SU-DHL-6 (cell line): ENCODE measurements at regions not wholly inside any gene's neighbourhood (a gene's known extent, or its start where the extent isn't known, plus 50 kb on each side); places are given as distances from the start of the nearest gene placed in this dataset.

Experiments used
- H2AFZ ChIP-seq: fragments of 200-600 bp; sonication (generic); 2 replicates; pipeline ENCODE4 v1.6.1; 2014; ENCODE audit warnings: low read depth, mild to moderate bottlenecking, moderate library complexity, mixed read lengths, antibody characterized with exemption, low read length; ENCODE audit not compliant: severe bottlenecking
- H3F3A ChIP-seq: fragments of 200-600 bp; shearing (Covaris generic); 2 replicates; pipeline ENCODE4 v1.6.0; 2016; ENCODE audit warnings: antibody characterized with exemption, mild to moderate bottlenecking; ENCODE audit not compliant: insufficient read depth
- H3K27ac ChIP-seq: fragments of 200-600 bp; sonication (generic); 2 replicates; pipeline ENCODE4 v1.5.1; 2016; ENCODE audit warnings: low read depth, mild to moderate bottlenecking, low read length, moderate library complexity, mixed read lengths
- H3K27me3 ChIP-seq: fragments of 200-600 bp; sonication (generic), shearing (Covaris generic); 2 replicates; pipeline ENCODE4 v1.6.0; 2014; ENCODE audit warnings: mild to moderate bottlenecking, low read length
- H3K36me3 ChIP-seq: fragments of 200-600 bp; sonication (generic); 2 replicates; pipeline ENCODE4 v1.6.1; 2014; ENCODE audit warnings: mild to moderate bottlenecking, low read length, mixed read lengths
- H3K4me2 ChIP-seq: fragments of 300-600, 200-600 bp; shearing (Covaris generic), sonication (generic); 2 replicates; pipeline ENCODE4 v1.6.0; 2014; ENCODE audit warnings: low read length, low read depth, mild to moderate bottlenecking; ENCODE audit not compliant: poor library complexity, severe bottlenecking
- H3K4me3 ChIP-seq: fragments of 200-600 bp; sonication (generic); 2 replicates; pipeline ENCODE4 v1.5.1; 2014; ENCODE audit warnings: antibody characterized with exemption, low read length, mild to moderate bottlenecking, mixed read lengths; ENCODE audit not compliant: insufficient read depth, poor library complexity, severe bottlenecking
- H3K79me2 ChIP-seq: fragments of 200-600 bp; sonication (generic); 2 replicates; pipeline ENCODE4 v1.6.1; 2014; ENCODE audit warnings: mild to moderate bottlenecking, low read length, moderate library complexity; ENCODE audit not compliant: insufficient read depth
- H3K9ac ChIP-seq: fragments of 200-600 bp; sonication (generic); 2 replicates; pipeline ENCODE4 v1.7.0; 2014; ENCODE audit warnings: mild to moderate bottlenecking, low read length
- H3K9me2 ChIP-seq: fragments of 200-600 bp; sonication (generic); replicated peaks from 2 replicates; pipeline ENCODE4 v1.6.1; 2014; ENCODE audit warnings: low read length; ENCODE audit not compliant: insufficient read depth
- H3K9me3 ChIP-seq: fragments of 200-600 bp; sonication (generic); 2 replicates; pipeline ENCODE4 v1.6.1; 2014; ENCODE audit warnings: low read length, mixed read lengths; ENCODE audit not compliant: insufficient read depth
- H4K20me1 ChIP-seq: fragments of 200-600 bp; sonication (generic); 2 replicates; pipeline ENCODE4 v1.6.1; 2014; ENCODE audit warnings: low read depth, mild to moderate bottlenecking, antibody characterized with exemption, low read length, moderate library complexity, mixed read lengths
- CTCF ChIP-seq: fragments of 200-600 bp; sonication (generic); IDR thresholded peaks from one replicate; pipeline ENCODE4 v1.5.1; 2017; ENCODE audit warnings: antibody characterized with exemption, mild to moderate bottlenecking, low read length, moderate library complexity; ENCODE audit not compliant: insufficient read depth, poor library complexity, severe bottlenecking
- EZH2phosphoT487 ChIP-seq: fragments of 200-600 bp; sonication (generic), shearing (Covaris generic); conservative IDR thresholded peaks from 2 replicates; pipeline ENCODE4 v1.6.1; 2018; ENCODE audit warnings: mild to moderate bottlenecking, antibody characterized with exemption, low read length, moderate library complexity, mixed read lengths

- H3K36me3 ChIP-seq: no peaks in the 10 kb centered on the region
- no peak for TF ChIP-seq EZH2phosphoT487
- no peak for TF ChIP-seq CTCF
- H3F3A ChIP-seq: no peaks in the 10 kb centered on the region
- H3K9ac ChIP-seq: no peak overlapping the region
- no peak overlapping the region for H3K4me3 ChIP-seq
- no peaks in the 10 kb centered on the region for H3K79me2 ChIP-seq
- no peak overlapping the region for H2AFZ ChIP-seq
- H4K20me1 ChIP-seq: no peaks in the 10 kb centered on the region
- no peaks in the 10 kb centered on the region for H3K9me3 ChIP-seq
- no peak overlapping the region for H3K4me2 ChIP-seq
- no peaks in the 10 kb centered on the region for H3K9me2 ChIP-seq
- no peak overlapping the region for H3K27ac ChIP-seq
- H3K27me3 ChIP-seq: no peaks in the 10 kb centered on the region
Observed at GRCh38 chr3:14335774-14336748, 66.3 kb upstream of the SLC6A6 start.

- H3K79me2 ChIP-seq: no peaks in the 10 kb centered on the region
- no peaks in the 10 kb centered on the region for H3F3A ChIP-seq
- no peak overlapping the region for H3K9ac ChIP-seq
- no peak overlapping the region for H3K27ac ChIP-seq
- no peaks in the 10 kb centered on the region for H3K9me3 ChIP-seq
- H3K36me3 ChIP-seq: no peaks in the 10 kb centered on the region
- no peak overlapping the region for H3K4me2 ChIP-seq
- no peaks in the 10 kb centered on the region for H4K20me1 ChIP-seq
- no peak overlapping the region for H2AFZ ChIP-seq
- TF ChIP-seq CTCF (no peak), EZH2phosphoT487 (no peak)
- H3K4me3 ChIP-seq: no peak overlapping the region
- no peaks in the 10 kb centered on the region for H3K9me2 ChIP-seq
- H3K27me3 ChIP-seq: no peaks in the 10 kb centered on the region
Observed at GRCh38 chr3:14336749-14337598, 65.4 kb upstream of the SLC6A6 start.

GRCh38 chr3:14337828-14338227 lies 64.6 kb upstream of the SLC6A6 start:
- Histone ChIP-seq H3K9me3 (no peaks in the 10 kb centered on the region), H3K4me3 (no peak overlapping the region), H3K4me2 (no peak overlapping the region), H3K9ac (no peak overlapping the region), H4K20me1 (no peaks in the 10 kb centered on the region), H3F3A (no peaks in the 10 kb centered on the region), H3K79me2 (no peaks in the 10 kb centered on the region), H2AFZ (no peak overlapping the region), H3K9me2 (no peaks in the 10 kb centered on the region), H3K27me3 (no peaks in the 10 kb centered on the region), H3K27ac (no peak overlapping the region), H3K36me3 (no peaks in the 10 kb centered on the region)
- no peak for TF ChIP-seq CTCF
